ENCODE measurements at regions not wholly inside any gene's neighbourhood (a gene's known extent, or its start where the extent isn't known, plus 50 kb on each side); places are given as distances from the start of the nearest gene placed in this dataset.

DNA sequence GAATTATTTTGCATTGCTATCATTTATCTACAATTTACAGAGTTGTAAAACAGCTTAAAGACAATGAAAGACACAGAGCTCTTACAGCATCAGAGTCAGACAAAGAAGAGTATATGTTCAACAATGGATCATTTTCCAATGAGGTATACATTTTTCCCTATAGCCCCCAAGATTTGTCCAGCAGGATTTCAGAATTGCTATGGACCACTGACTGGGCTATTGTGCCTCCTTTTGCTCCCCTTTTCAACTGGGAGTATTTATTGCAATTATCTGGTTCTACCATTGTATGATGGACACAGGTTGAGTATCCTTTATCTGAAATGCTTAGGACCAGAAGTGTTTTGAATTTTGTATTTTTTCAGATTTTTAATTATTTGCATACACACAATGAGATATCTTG lies 62.5 kb upstream of the DNAH14 start:
- TF ChIP-seq, protein P1, sequence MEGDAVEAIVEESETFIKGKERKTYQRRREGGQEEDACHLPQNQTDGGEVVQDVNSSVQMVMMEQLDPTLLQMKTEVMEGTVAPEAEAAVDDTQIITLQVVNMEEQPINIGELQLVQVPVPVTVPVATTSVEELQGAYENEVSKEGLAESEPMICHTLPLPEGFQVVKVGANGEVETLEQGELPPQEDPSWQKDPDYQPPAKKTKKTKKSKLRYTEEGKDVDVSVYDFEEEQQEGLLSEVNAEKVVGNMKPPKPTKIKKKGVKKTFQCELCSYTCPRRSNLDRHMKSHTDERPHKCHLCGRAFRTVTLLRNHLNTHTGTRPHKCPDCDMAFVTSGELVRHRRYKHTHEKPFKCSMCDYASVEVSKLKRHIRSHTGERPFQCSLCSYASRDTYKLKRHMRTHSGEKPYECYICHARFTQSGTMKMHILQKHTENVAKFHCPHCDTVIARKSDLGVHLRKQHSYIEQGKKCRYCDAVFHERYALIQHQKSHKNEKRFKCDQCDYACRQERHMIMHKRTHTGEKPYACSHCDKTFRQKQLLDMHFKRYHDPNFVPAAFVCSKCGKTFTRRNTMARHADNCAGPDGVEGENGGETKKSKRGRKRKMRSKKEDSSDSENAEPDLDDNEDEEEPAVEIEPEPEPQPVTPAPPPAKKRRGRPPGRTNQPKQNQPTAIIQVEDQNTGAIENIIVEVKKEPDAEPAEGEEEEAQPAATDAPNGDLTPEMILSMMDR (IDR thresholded peaks at IDR 0.05; ENCODE audit: insufficient read depth, low read length): no peak
- no peak for DNase-seq (ENCODE audit: low read depth)
- no peak overlapping the region for H3K4me3 ChIP-seq (ENCODE audit: low read depth, low read length)

DNA sequence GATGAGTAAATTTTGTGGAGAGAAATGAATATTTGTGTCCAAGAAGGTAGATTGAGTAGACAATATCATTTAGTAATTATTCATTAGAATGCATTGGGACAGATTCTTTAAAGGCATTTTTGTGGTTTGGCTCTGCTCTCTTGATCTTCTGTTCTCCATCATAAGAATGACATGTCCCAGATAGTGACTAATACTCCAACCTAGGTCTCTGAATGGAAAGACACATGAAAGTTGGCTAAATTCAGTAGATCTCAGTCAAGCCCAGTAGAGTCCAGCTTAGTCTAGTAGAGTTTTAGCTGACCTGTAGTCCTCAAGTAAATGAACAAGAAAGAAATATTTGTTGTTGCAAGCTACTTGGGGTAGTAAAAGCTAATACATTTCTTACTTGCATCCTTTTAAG lies 61.8 kb upstream of the DNAH14 start:
- no peak overlapping the region for H3K4me3 ChIP-seq (ENCODE audit: low read depth, low read length)
- DNase-seq (ENCODE audit: low read depth): peak; percentile 43
- TF ChIP-seq, protein P1 (IDR thresholded peaks at IDR 0.05; ENCODE audit: insufficient read depth, low read length): no peak

DNA sequence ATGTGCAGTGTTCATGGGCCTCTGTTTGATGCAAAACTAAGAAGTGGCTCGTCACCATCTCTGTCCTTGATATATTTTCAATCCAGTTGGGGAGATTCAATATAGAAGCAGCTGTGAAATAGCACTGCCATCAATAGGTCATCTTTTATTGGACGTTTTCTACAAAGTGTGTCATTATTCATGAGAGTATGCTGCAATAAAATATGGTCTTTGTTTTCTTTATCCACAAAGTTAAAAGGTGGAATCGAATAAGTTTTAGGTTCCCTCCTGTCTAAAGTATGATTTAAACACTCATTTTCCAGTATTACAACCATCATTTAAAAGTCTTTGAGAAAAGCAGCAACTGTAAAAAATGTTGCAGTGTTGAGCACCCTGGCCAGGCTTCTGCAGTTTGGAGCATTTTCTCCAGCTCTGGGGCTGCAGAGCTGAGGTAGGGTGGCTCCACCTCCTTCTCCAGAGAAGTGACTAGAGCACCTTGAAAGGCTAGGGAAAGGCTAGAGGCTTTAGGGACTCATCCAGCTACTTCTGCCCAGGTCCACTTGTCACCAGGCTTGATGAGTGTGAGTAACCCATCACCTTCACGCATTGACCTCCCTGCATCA lies 56.5 kb upstream of the DNAH14 start:
- H3K4me3 ChIP-seq (ENCODE audit: low read depth, low read length): no peak overlapping the region
- DNase-seq (ENCODE audit: low read depth): no peak
- TF ChIP-seq, protein P1 (IDR thresholded peaks at IDR 0.05; ENCODE audit: insufficient read depth, low read length): no peak

DNA sequence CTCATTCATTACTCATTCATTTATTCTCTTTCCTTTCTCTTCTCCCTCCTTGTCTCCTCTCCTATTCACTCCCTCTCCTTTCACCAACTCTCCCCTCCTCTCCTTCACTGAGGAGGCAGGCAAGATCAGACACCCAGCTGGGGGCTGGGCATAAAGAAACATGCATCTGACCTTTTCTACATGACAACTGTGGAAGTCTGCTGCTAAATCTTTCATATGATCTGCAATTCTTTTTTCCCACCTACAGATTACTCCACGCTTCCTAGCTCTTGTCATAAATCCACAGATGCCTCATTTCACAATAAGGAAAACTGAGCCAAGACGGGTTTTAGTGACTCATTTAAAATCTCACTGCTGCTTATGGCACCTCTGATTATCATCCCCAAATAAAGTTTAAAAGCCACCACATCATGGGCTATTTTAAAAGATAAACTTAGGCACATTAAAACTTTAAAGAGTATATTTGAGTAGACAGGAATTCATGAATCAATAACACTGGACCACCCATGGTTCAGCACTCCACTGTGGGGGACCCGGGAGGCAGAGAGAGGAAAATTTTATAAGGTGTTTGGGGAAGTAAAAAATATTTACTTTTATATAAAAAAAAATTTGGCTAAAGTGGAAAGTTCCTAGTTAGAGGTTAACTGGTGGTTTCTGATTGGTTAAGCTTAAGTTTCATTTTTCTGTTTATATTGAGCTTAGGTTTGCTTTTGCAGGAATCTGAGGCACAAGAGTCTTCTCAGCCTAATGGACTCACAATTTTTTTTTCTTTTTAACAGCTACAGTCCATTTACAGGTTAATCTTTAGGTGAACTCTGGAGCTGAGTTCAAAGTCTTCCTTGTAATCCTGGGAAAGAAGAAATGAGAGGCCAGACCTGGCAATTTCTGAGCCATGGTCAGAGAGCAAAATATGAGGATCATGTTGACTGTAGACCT lies 55.8 kb upstream of the DNAH14 start:
- no peak overlapping the region for H3K4me3 ChIP-seq (ENCODE audit: low read depth, low read length)
- TF ChIP-seq, protein P1 (IDR thresholded peaks at IDR 0.05; ENCODE audit: insufficient read depth, low read length): no peak
- peak; percentile 79 for DNase-seq (ENCODE audit: low read depth)

DNA sequence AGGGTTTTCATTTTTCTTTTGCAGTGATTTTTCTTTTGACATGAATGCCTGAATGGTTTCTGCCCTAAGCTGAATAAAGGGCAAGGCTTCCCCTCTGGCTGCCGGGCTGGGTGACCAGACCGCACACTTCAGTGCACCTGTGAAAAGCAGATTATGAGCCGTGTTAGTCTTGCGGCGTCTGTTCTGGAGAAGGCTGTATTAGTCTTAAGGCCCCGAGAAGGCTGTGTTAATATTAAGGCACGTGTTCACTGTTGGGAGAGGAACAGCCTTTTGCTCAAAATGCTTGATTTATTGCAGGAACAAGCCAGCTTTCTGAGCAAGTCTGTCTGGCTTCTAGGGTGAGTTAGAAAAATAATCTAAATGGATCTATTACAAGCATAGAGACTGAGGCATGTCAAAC lies 54.7 kb upstream of the DNAH14 start:
- TF ChIP-seq, protein P1 (IDR thresholded peaks at IDR 0.05; ENCODE audit: insufficient read depth, low read length): no peak
- DNase-seq (ENCODE audit: low read depth): no peak
- no peak overlapping the region for H3K4me3 ChIP-seq (ENCODE audit: low read depth, low read length)

DNA sequence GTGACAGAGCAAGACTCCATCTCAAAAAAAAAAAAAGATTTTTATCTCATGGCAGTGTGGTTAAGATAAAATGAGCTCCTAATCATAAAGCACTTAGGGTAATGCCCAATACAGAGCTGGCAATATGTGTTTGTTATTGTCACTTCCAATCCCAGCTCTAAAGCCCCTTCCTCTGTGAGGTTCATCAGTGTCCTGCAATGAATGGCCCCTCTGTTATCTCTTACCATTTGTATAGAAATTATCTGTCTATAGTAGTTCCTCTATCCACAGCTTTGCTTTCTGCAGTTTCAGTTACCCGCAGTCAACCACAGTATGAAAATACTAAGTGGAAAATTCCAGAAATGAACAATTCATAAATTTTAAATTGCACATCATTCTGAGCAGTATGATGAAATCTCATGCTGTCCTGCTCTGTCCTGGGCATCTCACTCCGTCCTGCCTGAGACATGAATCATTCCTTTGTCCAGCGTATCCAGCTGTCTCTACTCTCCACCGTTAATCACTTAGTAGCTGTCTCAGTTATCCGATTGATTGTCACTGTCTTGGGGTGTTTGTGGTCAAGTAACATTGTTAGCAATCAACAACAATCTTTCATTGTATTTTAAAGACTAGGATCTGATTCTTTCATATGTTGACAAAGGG lies 50.2 kb upstream of the DNAH14 start:
- no peak overlapping the region for H3K4me3 ChIP-seq (ENCODE audit: low read depth, low read length)
- peak; percentile 53 for DNase-seq (ENCODE audit: low read depth)
- TF ChIP-seq, protein P1 (IDR thresholded peaks at IDR 0.05; ENCODE audit: insufficient read depth, low read length): no peak
